ENCODE measurements at regions not wholly inside any gene's neighbourhood (a gene's known extent, or its start where the extent isn't known, plus 50 kb on each side); places are given as distances from the start of the nearest gene placed in this dataset.

- no peak for TF ChIP-seq POLR2A (IDR thresholded peaks at IDR 0.05; ENCODE audit: low read depth)
- TF ChIP-seq CTCF (IDR thresholded peaks at IDR 0.05): no peak
- no peak for TF ChIP-seq POLR2AphosphoS5 (IDR thresholded peaks at IDR 0.05)
- no peak for TF ChIP-seq EP300 (IDR thresholded peaks at IDR 0.05)
Measured at GRCh38 chr2:103151046-103151445, 389.2 kb downstream of the TMEM182 start.
